ENCODE measurements at regions not wholly inside any gene's neighbourhood (a gene's known extent, or its start where the extent isn't known, plus 50 kb on each side); places are given as distances from the start of the nearest gene placed in this dataset.

DNA sequence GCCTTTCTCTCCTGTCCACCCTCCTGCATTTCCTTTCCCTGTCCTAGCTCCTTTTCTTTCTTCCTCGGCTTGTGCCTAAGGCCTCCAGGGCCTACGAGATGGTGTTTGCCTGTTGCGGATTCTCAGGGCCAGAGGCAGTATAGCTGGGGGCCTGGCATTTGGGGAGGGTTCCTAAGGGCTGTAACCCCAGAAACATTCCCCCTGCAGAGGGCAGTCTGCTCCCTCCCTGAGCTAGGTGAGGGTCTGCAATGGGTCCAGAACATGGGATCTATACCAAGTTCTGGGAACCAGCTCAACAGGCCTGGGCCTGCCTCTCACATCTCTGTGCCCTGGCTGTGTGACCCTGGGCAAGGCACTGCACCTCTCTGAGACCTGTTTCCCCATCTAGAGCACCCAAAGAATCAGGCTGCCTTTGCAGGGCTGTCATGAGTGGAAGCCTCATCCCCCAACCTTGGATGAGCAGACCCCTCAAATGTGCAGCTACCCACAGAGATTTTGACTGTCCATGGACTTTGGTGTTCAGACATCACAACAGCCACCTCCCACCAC lies 97.5 kb downstream of the GLI2 start:
- no peaks in the 10 kb centered on the region for H3K9me3 ChIP-seq
- TF ChIP-seq, protein P1, sequence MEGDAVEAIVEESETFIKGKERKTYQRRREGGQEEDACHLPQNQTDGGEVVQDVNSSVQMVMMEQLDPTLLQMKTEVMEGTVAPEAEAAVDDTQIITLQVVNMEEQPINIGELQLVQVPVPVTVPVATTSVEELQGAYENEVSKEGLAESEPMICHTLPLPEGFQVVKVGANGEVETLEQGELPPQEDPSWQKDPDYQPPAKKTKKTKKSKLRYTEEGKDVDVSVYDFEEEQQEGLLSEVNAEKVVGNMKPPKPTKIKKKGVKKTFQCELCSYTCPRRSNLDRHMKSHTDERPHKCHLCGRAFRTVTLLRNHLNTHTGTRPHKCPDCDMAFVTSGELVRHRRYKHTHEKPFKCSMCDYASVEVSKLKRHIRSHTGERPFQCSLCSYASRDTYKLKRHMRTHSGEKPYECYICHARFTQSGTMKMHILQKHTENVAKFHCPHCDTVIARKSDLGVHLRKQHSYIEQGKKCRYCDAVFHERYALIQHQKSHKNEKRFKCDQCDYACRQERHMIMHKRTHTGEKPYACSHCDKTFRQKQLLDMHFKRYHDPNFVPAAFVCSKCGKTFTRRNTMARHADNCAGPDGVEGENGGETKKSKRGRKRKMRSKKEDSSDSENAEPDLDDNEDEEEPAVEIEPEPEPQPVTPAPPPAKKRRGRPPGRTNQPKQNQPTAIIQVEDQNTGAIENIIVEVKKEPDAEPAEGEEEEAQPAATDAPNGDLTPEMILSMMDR (IDR thresholded peaks at IDR 0.05) = no peak
- H3K4me1 ChIP-seq (ENCODE audit: control insufficient read depth in 1 of 2, insufficient read depth in 1 of 2, low read depth in 1 of 2, low read length in 1 of 2) = no peaks in the 10 kb centered on the region
- H3K4me3 ChIP-seq (ENCODE audit: low read depth in 1 of 2, low read length in 1 of 2) = no peak overlapping the region
- H3K36me3 ChIP-seq = no peaks in the 10 kb centered on the region
- H3K27me3 ChIP-seq = no peaks in the 10 kb centered on the region
- H3K27ac ChIP-seq = no peak overlapping the region

DNA sequence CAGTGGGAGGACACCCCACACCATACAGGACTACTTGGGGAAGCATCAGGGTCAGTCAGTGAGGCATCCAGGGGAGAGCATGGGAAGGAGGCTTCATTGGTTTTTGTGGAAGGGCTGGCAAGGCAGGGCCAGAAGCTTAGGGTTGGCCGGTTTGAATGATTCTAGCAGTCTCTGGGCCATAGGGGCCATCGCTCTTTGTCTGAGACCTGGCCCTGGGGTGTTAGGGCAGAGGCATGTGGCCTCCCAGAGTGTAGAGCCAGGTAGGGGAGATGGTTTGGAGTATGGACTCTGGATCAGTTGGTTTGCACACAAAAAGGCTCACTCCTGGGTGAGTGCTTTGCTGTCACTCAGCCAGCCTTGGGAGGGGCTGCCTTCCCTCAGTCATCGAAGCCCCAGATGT lies 98.5 kb downstream of the GLI2 start:
- Histone ChIP-seq H3K4me3 (ENCODE audit: low read depth in 1 of 2, low read length in 1 of 2) (no peak overlapping the region), H3K27me3 (peaks cover 6% of the 10 kb centered on the region), H3K4me1 (ENCODE audit: control insufficient read depth in 1 of 2, insufficient read depth in 1 of 2, low read depth in 1 of 2, low read length in 1 of 2) (no peaks in the 10 kb centered on the region), H3K27ac (no peak overlapping the region), H3K9me3 (no peaks in the 10 kb centered on the region), H3K36me3 (no peaks in the 10 kb centered on the region)
- TF ChIP-seq, protein P1 (IDR thresholded peaks at IDR 0.05) = no peak

DNA sequence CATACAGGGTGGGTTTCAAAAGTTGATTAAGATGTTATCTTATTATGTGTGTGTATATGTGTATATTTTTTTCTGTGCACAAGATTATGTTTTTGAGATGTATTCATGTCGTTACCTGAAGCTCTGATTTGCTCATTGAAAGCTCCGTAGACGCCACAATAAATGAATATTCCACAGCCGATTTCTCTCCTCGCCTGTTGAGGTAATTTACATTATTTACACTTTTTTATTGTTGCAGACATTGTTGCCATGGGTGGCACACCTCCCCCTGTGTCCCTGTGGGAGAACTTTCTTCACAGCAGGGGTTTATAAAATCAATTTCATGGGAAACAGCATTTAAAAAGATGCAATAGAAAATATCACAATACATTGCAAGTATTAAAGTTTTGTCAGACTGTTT lies 100.6 kb downstream of the GLI2 start:
- Histone ChIP-seq H3K27me3 (peaks cover 6% of the 10 kb centered on the region), H3K4me1 (ENCODE audit: control insufficient read depth in 1 of 2, insufficient read depth in 1 of 2, low read depth in 1 of 2, low read length in 1 of 2) (no peaks in the 10 kb centered on the region), H3K36me3 (no peaks in the 10 kb centered on the region), H3K9me3 (no peaks in the 10 kb centered on the region), H3K27ac (no peak overlapping the region), H3K4me3 (ENCODE audit: low read depth in 1 of 2, low read length in 1 of 2) (no peak overlapping the region)
- TF ChIP-seq, protein P1 (IDR thresholded peaks at IDR 0.05) = no peak

DNA sequence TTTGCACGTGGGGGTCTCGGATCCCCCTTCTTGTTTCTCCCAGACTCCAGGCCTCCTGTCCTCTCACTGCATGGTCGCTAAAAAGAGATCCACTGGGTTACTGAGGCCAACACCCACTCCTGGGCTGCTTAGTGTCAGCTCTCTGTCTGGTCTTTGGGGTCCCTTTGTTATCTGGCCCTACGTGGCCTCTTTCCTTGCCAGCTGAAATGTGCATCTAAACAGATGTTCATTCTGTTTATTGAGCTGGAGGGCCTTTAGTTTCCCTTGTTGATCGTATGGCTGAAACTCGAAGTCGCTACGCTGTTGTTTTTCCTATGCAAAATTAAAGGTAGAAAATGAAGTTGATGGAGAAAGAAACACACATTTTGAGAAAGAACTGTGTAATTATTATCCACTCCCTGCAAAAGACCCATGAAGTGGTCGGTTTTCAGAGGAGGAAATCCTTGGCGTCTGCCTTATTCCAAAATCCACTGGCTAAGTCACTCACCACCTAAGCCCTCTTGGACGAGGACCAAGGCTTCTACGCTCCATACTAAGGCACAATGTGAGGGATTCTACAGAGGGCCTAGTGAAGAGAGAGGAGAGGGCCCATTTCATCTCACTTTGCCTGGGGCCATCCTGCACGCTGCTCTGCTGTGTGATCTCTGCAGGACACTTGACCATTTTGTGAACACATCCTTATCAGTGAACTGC lies 105.3 kb downstream of the GLI2 start:
- TF ChIP-seq, protein P1 (IDR thresholded peaks at IDR 0.05) = no peak
- Histone ChIP-seq H3K36me3 (no peaks in the 10 kb centered on the region), H3K27me3 (peaks cover 6% of the 10 kb centered on the region), H3K4me1 (ENCODE audit: control insufficient read depth in 1 of 2, insufficient read depth in 1 of 2, low read depth in 1 of 2, low read length in 1 of 2) (no peaks in the 10 kb centered on the region), H3K4me3 (ENCODE audit: low read depth in 1 of 2, low read length in 1 of 2) (no peak overlapping the region), H3K27ac (no peak overlapping the region), H3K9me3 (no peaks in the 10 kb centered on the region)

DNA sequence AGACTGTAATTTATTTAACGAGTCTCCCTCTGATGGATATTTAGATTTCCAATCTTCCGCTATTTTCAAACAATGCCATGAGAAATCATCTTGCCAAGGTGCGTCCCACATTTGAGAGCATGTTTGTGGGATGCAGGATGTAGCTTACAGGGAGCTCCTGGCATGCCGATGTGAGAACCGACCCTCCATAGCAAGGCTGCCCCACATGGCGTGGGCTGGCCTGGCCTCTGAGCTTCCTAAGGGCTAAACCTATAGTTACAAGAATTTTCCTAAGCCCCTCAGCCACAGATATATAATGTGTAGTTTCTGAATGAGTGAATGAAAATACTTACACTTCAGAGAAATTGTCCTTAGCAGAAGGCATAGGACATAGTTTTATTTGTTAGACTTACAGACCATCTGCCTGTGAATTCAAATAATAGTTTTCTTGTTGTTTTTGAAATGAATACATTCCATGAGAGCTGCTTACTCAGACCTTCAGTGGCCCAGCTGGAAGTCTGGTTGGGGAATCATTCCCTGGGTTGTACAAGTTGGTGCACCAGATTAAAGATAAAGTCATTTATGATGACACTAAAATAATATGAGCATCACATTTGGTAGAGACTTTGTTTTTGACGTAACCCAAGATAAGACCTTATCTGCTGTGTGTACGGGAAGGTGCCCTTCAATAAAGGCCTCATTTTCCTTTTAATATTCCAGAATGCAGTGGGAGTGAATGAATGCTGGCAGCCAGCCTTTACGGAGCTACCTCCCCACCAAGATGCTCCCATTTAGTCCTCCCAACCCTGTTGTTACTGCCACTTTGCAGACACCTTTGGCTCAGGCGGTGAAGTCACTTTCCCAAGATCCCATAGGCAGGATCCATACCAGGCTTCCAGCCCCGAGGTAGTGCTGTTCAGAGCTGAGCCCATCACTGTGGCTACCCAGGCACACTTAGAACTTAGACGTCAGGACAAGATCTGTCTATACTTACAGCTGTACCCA lies 107.1 kb downstream of the GLI2 start:
- Histone ChIP-seq H3K9me3 (no peaks in the 10 kb centered on the region), H3K4me1 (ENCODE audit: control insufficient read depth in 1 of 2, insufficient read depth in 1 of 2, low read depth in 1 of 2, low read length in 1 of 2) (no peaks in the 10 kb centered on the region), H3K27ac (no peak overlapping the region), H3K36me3 (no peaks in the 10 kb centered on the region), H3K4me3 (ENCODE audit: low read depth in 1 of 2, low read length in 1 of 2) (no peak overlapping the region), H3K27me3 (peaks cover 6% of the 10 kb centered on the region)
- TF ChIP-seq, protein P1 (IDR thresholded peaks at IDR 0.05) = no peak
